Lung (tissue), 11 donors: ENCODE measurements at regions not wholly inside any gene's neighbourhood (a gene's known extent, or its start where the extent isn't known, plus 50 kb on each side); places are given as distances from the start of the nearest gene placed in this dataset.

Experiments
- ATAC-seq: fragments of 200-7000 bp; cut with Tn5 transposase; one replicate; pipeline ENCODE4 v1.9.1; 2020; ENCODE audit warnings: moderate number of reproducible peaks; ENCODE audit not compliant: insufficient read depth, low FRiP score
- DNase-seq, 3 donors: peaks; one replicate each; pipeline ENCODE4 v3.0.0-alpha.2; 2013 to 2017
- H3K27ac ChIP-seq, 2 donors: one replicate each; pipeline ENCODE4 v1.5.1; 2013; ENCODE audit warnings: mild to moderate bottlenecking in 2 of 2, moderate library complexity in 2 of 2, control low read depth in 1 of 2, inconsistent platforms in 1 of 2, low read depth in 1 of 2, low read length in 1 of 2
- H3K27me3 ChIP-seq, 3 donors: one replicate each; pipeline ENCODE4 v1.5.1; 2013; ENCODE audit warnings: low read length in 2 of 3; ENCODE audit not compliant: control insufficient read depth in 3 of 3, insufficient read depth in 3 of 3
- H3K36me3 ChIP-seq, 4 donors: one replicate each; pipeline ENCODE4 v1.5.1; 2013; ENCODE audit warnings: low read length in 4 of 4, mild to moderate bottlenecking in 1 of 4, moderate library complexity in 1 of 4; ENCODE audit not compliant: control insufficient read depth in 4 of 4, insufficient read depth in 4 of 4
- H3K4me1 ChIP-seq, 5 donors: one replicate each; pipeline ENCODE4 v1.5.1; 2013; ENCODE audit warnings: low read length in 5 of 5, mild to moderate bottlenecking in 2 of 5, moderate library complexity in 1 of 5; ENCODE audit not compliant: control insufficient read depth in 5 of 5, insufficient read depth in 5 of 5
- H3K4me3 ChIP-seq: one replicate; pipeline ENCODE4 v1.5.1; 2013; ENCODE audit warnings: mild to moderate bottlenecking, control low read depth, moderate library complexity
- H3K9ac ChIP-seq, 2 donors: one replicate each; pipeline ENCODE4 v1.5.1; 2013; ENCODE audit warnings: low read length in 2 of 2, control low read depth in 1 of 2; ENCODE audit not compliant: insufficient read depth in 1 of 2
- H3K9me3 ChIP-seq, 4 donors: one replicate each; pipeline ENCODE4 v1.5.1; 2013; ENCODE audit warnings: low read length in 3 of 4, mild to moderate bottlenecking in 1 of 4, moderate library complexity in 1 of 4; ENCODE audit not compliant: control insufficient read depth in 4 of 4, insufficient read depth in 3 of 4
- CTCF ChIP-seq: IDR thresholded peaks from 2 replicates; pipeline ENCODE4 v1.5.1; 2012; ENCODE audit warnings: mild to moderate bottlenecking; ENCODE audit errors: control extremely low read depth, extremely low read depth
- WGBS, 2 donors: extraction: QIAGEN DNeasy Blood & Tissue Kit; methylation state at CpG; one replicate each; pipeline ENCODE4 v1.1.7; 2013; 5-methylcytosine and 5-hydroxymethylcytosine counted together
- donor health status: control.
- donor health status: control.
- donor health status: Bipolar disorder and iron deficiency.
- donor health status: healthy.
- donor health status: DM: yes; HTN: yes; CAD: no.

GRCh38 chr16:86405319-86405718 lies 105.0 kb upstream of the FOXF1 start:
- 71 to 81% methylated on average over 12 of the region's 12 CpGs for WGBS, 2 donors
- no peak overlapping the region for H3K4me3 ChIP-seq
- no peak for ATAC-seq
- H3K4me1 ChIP-seq: peaks cover 0 to 11% (median 5%) of the 10 kb centered on the region in 5 donors
- H3K9me3 ChIP-seq: peaks cover 0 to under 1% (median 0%) of the 10 kb centered on the region in 4 donors
- H3K9ac ChIP-seq: no peak overlapping the region
- H3K27ac ChIP-seq: no peak overlapping the region
- no peak for TF ChIP-seq CTCF
- H3K36me3 ChIP-seq: no peaks in the 10 kb centered on the region
- no peaks in the 10 kb centered on the region for H3K27me3 ChIP-seq
- no peak for DNase-seq

DNA sequence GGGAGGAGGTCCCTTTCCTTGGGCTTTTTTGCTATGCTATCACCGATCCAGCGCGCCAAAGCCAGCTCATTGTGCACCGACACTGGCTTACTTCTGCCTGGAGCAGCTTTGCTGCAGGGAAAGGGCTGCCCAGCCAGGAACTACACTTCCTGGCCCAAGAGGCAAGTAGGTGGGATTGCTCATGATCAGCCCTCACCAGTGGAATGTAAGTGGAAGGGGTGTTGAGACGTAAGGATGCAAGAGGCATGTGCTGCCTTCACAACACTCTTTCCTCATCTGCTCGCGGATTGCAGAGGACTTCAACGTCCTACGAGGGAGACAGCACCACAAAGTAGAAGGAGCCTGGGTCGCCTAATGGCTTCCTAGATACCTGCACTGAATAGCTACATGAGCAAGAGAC lies 104.3 kb upstream of the FOXF1 start:
- TF ChIP-seq CTCF: no peak
- Histone ChIP-seq H3K27me3 (no peaks in the 10 kb centered on the region), H3K27ac (no peak overlapping the region), H3K4me3 (no peak overlapping the region), H3K4me1 (peaks cover 0 to 11% (median 5%) of the 10 kb centered on the region in 5 donors), H3K9ac (no peak overlapping the region), H3K36me3 (no peaks in the 10 kb centered on the region), H3K9me3 (peaks cover 0 to 6% (median 0%) of the 10 kb centered on the region in 4 donors)
- ATAC-seq: no peak
- DNase-seq: no peak
- 80 to 85% methylated on average over 10 of the region's 10 CpGs for WGBS, 2 donors

- Histone ChIP-seq H3K9ac (no peak overlapping the region), H3K27ac (no peak overlapping the region), H3K9me3 (peaks cover 0 to 9% (median 2%) of the 10 kb centered on the region in 4 donors), H3K36me3 (no peaks in the 10 kb centered on the region), H3K27me3 (no peaks in the 10 kb centered on the region), H3K4me1 (peaks cover 0 to 11% (median 2%) of the 10 kb centered on the region in 5 donors), H3K4me3 (no peak overlapping the region)
- DNase-seq (no peak), ATAC-seq (no peak)
- TF ChIP-seq CTCF: no peak
- WGBS, 2 donors: 77 to 78% methylated on average over 4 of the region's 4 CpGs
Measured at GRCh38 chr16:86408685-86409084, 101.6 kb upstream of the FOXF1 start.

GRCh38 chr16:86410081-86410480 lies 100.2 kb upstream of the FOXF1 start:
- H3K9me3 ChIP-seq: peaks cover 0 to 9% (median 2%) of the 10 kb centered on the region in 4 donors
- no peak overlapping the region for H3K27ac ChIP-seq
- 86 to 90% methylated on average over 2 of the region's 2 CpGs for WGBS, 2 donors

More at GRCh38 chr16:86410081-86410480, 100.2 kb upstream of the FOXF1 start:
- Histone ChIP-seq H3K4me1 (peaks cover 0 to 8% (median under 1%) of the 10 kb centered on the region in 5 donors), H3K27me3 (no peaks in the 10 kb centered on the region), H3K36me3 (no peaks in the 10 kb centered on the region), H3K4me3 (no peak overlapping the region), H3K9ac (no peak overlapping the region)
- no peak for ATAC-seq
- TF ChIP-seq CTCF: no peak
- no peak for DNase-seq
